OCI-LY1 (cell line): ENCODE measurements at regions not wholly inside any gene's neighbourhood (a gene's known extent, or its start where the extent isn't known, plus 50 kb on each side); places are given as distances from the start of the nearest gene placed in this dataset.

Experiments
- H2AFZ ChIP-seq: fragments of 200-600 bp; sonication (generic), shearing (Covaris generic); 2 replicates; pipeline ENCODE4 v1.6.0; 2014; ENCODE audit warnings: antibody characterized with exemption, mild to moderate bottlenecking, low read length
- H3F3A ChIP-seq: fragments of 200-600 bp; sonication (generic), shearing (Covaris generic); 2 replicates; pipeline ENCODE4 v1.6.0; 2014; ENCODE audit warnings: mild to moderate bottlenecking, antibody characterized with exemption, low read length, moderate library complexity; ENCODE audit not compliant: insufficient read depth
- H3K27ac ChIP-seq: fragments of 200-600 bp; sonication (generic); 2 replicates; pipeline ENCODE4 v1.5.1; 2014; ENCODE audit warnings: low read length, mixed run types, mild to moderate bottlenecking, low read depth; ENCODE audit not compliant: poor library complexity, severe bottlenecking
- H3K27me3 ChIP-seq: fragments of 200-600 bp; sonication (generic); 2 replicates; pipeline ENCODE4 v1.6.0; 2014; ENCODE audit warnings: antibody characterized with exemption, mild to moderate bottlenecking, low read length, moderate library complexity; ENCODE audit not compliant: insufficient read depth
- H3K36me3 ChIP-seq: fragments of 200-600 bp; sonication (generic); 2 replicates; pipeline ENCODE4 v1.6.1; 2014; ENCODE audit warnings: mild to moderate bottlenecking, antibody characterized with exemption, low read length, moderate library complexity, mixed read lengths; ENCODE audit not compliant: insufficient read depth
- H3K4me1 ChIP-seq: fragments of 200-600 bp; sonication (generic); 2 replicates; pipeline ENCODE4 v1.5.1; 2014; ENCODE audit warnings: mild to moderate bottlenecking, low read length, moderate library complexity; ENCODE audit not compliant: insufficient read depth, severe bottlenecking
- H3K4me2 ChIP-seq: fragments of 200-600 bp; sonication (generic), shearing (Covaris generic); 2 replicates; pipeline ENCODE4 v1.6.1; 2014; ENCODE audit warnings: low read length
- H3K4me3 ChIP-seq: fragments of 200-600 bp; sonication (generic); 2 replicates; pipeline ENCODE4 v1.5.1; 2014; ENCODE audit warnings: low read length, low read depth, mild to moderate bottlenecking, mixed read lengths; ENCODE audit not compliant: poor library complexity, severe bottlenecking
- H3K79me2 ChIP-seq: fragments of 200-600 bp; shearing (Covaris generic); 2 replicates; pipeline ENCODE4 v1.6.1; 2016; ENCODE audit warnings: mixed run types, low read length, mixed read lengths; ENCODE audit not compliant: insufficient read depth
- H3K9ac ChIP-seq: fragments of 200-600 bp; sonication (generic), shearing (Covaris generic); 2 replicates; pipeline ENCODE4 v1.6.1; 2014; ENCODE audit warnings: mild to moderate bottlenecking, low read length, mixed read lengths
- H3K9me2 ChIP-seq: fragments of 200-600 bp; sonication (generic), shearing (Covaris generic); 2 replicates; pipeline ENCODE4 v1.6.1; 2014; ENCODE audit warnings: low read depth, mild to moderate bottlenecking, low read length, mixed read lengths
- H3K9me3 ChIP-seq: fragments of 200-600 bp; shearing (Covaris generic); 2 replicates; pipeline ENCODE4 v1.6.1; 2014; ENCODE audit warnings: low read length, mixed read lengths
- H4K20me1 ChIP-seq: fragments of 200-600 bp; sonication (generic), shearing (Covaris generic); 2 replicates; pipeline ENCODE4 v1.6.0; 2016; ENCODE audit warnings: mild to moderate bottlenecking, low read length; ENCODE audit not compliant: insufficient read depth
- EZH2 ChIP-seq: fragments of 200-600 bp; sonication (generic), shearing (Covaris generic); IDR thresholded peaks from 2 replicates; pipeline ENCODE4 v1.8.0; 2017; ENCODE audit warnings: borderline replicate concordance, mixed run types, mild to moderate bottlenecking, antibody characterized with exemption, low read length, moderate library complexity, mixed read lengths
- TF ChIP-seq, protein P1 (sequence below): fragments of 200-600 bp; sonication (generic), shearing (Covaris generic); IDR thresholded peaks from 2 replicates; pipeline ENCODE4 v1.5.1; 2017; ENCODE audit warnings: mild to moderate bottlenecking, antibody characterized with exemption, low read length, moderate library complexity, mixed read lengths

DNA sequence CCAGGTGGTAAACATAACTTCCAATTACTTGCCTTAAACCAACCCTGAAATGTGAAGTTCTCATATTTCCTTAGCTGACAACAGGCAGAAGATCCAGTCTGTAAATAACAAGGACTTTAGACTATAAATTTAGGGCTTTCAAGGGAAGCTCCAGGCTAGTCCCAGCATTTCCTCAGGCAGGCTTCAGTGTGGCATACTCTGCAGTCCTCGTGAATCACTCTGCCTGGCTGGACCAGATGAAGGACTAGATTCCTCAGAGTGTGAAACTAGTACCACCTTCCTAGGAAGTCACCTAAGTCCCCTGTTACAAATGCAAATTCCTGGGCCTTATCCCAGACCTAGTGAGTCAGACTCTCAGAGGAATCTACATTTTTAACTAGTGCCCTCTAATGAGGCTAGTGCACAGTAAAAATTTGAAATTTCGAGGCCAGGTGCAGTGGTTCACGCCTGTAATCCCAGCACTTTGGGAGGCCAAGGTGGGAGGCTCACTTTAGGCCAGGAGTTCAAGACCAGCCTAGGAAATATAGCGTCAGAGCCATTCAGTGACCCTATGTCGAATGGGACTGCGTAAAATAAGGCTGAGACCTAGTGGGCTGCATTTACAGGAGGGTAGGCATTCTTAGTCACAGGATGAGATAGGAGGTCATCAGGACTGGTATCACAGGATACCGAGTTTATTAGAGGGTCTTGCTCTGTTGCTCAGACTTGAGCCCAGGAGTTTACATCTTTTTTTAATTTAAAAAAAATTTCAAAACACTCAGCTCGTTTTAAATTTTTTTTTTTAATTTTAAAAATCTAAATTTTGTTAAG, 279.6 kb upstream of the JARID2 start:
- Histone ChIP-seq H3K9ac (no peak overlapping the region), H3K4me3 (no peak overlapping the region), H3K9me2 (no peaks in the 10 kb centered on the region)

DNA sequence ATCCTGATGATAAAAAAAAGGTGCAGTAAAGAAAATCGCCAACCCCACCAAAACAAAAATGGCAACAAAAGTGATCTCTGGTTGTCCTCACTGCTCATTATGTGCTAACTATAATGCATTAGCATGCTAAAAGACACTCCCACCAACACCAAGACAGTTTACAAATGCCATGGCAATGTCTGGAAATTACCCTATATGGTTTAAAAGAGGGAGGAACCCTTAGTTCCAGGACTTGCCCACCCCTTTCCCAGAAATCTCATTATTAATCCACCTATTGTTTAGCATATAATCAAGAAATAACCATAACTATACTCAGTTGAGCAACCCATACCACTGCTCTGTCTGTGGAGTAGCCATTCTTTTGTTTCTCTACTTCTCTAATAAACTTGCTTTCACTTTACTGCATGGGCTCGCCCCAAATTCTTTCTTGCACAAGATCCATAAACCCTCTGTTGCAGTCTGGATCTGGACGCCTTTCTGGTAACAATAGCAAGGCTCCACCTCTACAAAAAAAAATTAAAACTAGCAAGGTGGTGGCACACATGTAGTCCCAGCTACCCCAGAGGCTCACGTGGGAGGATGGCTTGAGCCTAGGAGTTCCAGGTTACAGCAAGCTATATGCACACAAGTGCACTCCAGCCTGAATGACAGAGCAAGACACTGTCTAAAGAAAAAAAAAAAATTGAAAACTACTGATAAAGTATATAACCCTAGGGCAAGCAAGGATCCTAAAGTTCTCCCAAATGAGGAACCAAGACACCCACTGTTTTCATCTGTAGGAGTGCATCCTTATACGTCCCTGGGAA, 278.8 kb upstream of the JARID2 start:
- Histone ChIP-seq H3K4me2 (no peak overlapping the region), H2AFZ (no peak overlapping the region), H4K20me1 (no peaks in the 10 kb centered on the region), H3K9me2 (no peaks in the 10 kb centered on the region), H3K4me1 (no peaks in the 10 kb centered on the region), H3K27me3 (no peaks in the 10 kb centered on the region), H3K79me2 (no peaks in the 10 kb centered on the region), H3K4me3 (no peak overlapping the region), H3K9ac (no peak overlapping the region), H3K36me3 (no peaks in the 10 kb centered on the region), H3K9me3 (no peaks in the 10 kb centered on the region), H3K27ac (no peak overlapping the region), H3F3A (no peaks in the 10 kb centered on the region)
- TF ChIP-seq EZH2 = no peak
- TF ChIP-seq, protein P1, sequence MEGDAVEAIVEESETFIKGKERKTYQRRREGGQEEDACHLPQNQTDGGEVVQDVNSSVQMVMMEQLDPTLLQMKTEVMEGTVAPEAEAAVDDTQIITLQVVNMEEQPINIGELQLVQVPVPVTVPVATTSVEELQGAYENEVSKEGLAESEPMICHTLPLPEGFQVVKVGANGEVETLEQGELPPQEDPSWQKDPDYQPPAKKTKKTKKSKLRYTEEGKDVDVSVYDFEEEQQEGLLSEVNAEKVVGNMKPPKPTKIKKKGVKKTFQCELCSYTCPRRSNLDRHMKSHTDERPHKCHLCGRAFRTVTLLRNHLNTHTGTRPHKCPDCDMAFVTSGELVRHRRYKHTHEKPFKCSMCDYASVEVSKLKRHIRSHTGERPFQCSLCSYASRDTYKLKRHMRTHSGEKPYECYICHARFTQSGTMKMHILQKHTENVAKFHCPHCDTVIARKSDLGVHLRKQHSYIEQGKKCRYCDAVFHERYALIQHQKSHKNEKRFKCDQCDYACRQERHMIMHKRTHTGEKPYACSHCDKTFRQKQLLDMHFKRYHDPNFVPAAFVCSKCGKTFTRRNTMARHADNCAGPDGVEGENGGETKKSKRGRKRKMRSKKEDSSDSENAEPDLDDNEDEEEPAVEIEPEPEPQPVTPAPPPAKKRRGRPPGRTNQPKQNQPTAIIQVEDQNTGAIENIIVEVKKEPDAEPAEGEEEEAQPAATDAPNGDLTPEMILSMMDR = no peak

More for the DNA sequence above, 279.6 kb upstream of the JARID2 start:
- no peaks in the 10 kb centered on the region for H3K9me3 ChIP-seq
- no peaks in the 10 kb centered on the region for H3K79me2 ChIP-seq
- no peaks in the 10 kb centered on the region for H3K36me3 ChIP-seq
- no peak overlapping the region for H2AFZ ChIP-seq
- H3K27me3 ChIP-seq = no peaks in the 10 kb centered on the region
- H3K4me2 ChIP-seq = no peak overlapping the region
- no peaks in the 10 kb centered on the region for H3F3A ChIP-seq
- TF ChIP-seq, protein P1 = no peak
- no peak for TF ChIP-seq EZH2
- no peaks in the 10 kb centered on the region for H4K20me1 ChIP-seq
- H3K27ac ChIP-seq = no peak overlapping the region
- H3K4me1 ChIP-seq = no peaks in the 10 kb centered on the region

DNA sequence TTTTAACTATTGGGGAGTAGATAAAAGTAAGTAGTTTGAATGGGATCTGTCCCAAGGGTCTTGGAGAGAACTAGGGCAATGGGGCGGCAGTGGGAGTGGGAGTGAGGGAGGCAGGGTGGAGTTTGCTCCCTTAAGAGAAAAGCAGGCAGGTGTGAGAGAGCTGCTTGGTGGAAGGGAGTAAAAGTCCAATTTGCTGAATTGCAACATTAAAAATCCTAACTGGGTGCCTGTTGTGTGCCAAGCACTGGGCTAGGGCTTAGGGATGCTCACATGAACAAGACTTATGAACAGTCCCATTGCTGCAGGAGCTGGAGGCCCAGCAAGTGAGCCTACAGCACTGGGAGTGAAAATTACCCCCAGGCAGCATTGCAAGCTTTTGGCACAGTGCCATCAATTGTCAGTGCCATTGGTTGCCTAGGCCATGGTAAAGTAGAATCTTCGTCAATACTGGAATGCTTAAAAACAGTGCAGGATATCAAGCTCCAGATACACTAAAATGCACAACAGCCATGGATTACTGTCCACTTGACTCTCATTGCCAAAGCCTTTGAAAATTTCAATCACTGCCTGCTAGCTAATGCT, 277.7 kb upstream of the JARID2 start:
- Histone ChIP-seq H2AFZ (no peak overlapping the region), H3K4me2 (no peak overlapping the region), H3K9me3 (no peaks in the 10 kb centered on the region), H3K4me3 (no peak overlapping the region), H3K9ac (no peak overlapping the region), H3F3A (no peaks in the 10 kb centered on the region), H3K27ac (no peak overlapping the region), H3K79me2 (no peaks in the 10 kb centered on the region), H3K36me3 (no peaks in the 10 kb centered on the region), H3K4me1 (no peaks in the 10 kb centered on the region), H4K20me1 (no peaks in the 10 kb centered on the region), H3K9me2 (no peaks in the 10 kb centered on the region), H3K27me3 (no peaks in the 10 kb centered on the region)
- TF ChIP-seq, protein P1 = no peak
- TF ChIP-seq EZH2 = no peak
